Prostate gland (tissue), 2 donors: ENCODE measurements at regions not wholly inside any gene's neighbourhood (a gene's known extent, or its start where the extent isn't known, plus 50 kb on each side); places are given as distances from the start of the nearest gene placed in this dataset.

ENCODE experiments used
- POLR2A ChIP-seq: fragments of 450-650 bp; IDR thresholded peaks from one replicate; pipeline ENCODE4 v1.6.1; 2016; ENCODE audit warnings: antibody characterized with exemption, mild to moderate bottlenecking
- TF ChIP-seq, protein P1 (sequence below), 4 experiments: fragments of 200-600 bp in 2 of 4; fragments of 450-650 bp in 2 of 4; sonication (generic) in 2 of 4; IDR thresholded peaks; 1 replicate in 3 of 4; 2 replicates in 1 of 4; pipeline ENCODE4 v1.5.1; 2016 to 2019; ENCODE audit warnings: antibody characterized with exemption in 4 of 4, mild to moderate bottlenecking in 2 of 4, moderate library complexity in 2 of 4

DNA sequence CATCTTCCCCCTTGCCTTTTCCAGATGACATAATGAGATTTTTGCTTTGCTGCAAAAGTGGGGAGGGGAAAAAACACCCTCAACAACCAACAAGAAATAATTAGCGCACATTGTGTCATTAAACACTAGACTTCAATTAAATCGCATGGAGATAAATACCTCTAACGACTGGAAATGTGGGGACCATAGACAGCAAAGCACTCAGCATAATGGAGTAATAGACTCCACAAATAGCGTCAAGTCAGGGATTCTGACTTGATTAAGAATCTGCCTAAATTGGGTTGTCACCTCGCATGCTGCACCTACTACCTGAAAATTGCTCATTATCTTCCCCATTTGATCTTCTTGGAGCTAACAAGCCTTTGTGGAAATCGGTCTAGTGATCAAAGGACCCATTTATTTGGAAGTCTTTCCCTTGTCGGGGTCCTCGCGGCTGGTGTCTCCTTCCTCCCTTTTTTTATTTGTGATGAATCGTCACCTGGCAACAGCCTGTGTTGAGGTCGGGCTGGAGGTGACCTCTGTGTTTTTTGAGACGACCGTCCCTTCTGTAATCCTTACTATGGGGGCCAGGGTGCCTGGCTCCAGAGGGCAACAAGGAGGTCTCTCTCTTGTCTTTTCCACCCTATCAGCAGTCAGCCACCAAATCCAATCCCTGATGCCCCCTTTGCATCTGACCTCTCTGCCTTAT, 75.3 kb upstream of the IGSF21 start:
- TF ChIP-seq, protein P1, sequence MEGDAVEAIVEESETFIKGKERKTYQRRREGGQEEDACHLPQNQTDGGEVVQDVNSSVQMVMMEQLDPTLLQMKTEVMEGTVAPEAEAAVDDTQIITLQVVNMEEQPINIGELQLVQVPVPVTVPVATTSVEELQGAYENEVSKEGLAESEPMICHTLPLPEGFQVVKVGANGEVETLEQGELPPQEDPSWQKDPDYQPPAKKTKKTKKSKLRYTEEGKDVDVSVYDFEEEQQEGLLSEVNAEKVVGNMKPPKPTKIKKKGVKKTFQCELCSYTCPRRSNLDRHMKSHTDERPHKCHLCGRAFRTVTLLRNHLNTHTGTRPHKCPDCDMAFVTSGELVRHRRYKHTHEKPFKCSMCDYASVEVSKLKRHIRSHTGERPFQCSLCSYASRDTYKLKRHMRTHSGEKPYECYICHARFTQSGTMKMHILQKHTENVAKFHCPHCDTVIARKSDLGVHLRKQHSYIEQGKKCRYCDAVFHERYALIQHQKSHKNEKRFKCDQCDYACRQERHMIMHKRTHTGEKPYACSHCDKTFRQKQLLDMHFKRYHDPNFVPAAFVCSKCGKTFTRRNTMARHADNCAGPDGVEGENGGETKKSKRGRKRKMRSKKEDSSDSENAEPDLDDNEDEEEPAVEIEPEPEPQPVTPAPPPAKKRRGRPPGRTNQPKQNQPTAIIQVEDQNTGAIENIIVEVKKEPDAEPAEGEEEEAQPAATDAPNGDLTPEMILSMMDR (IDR thresholded peaks at IDR 0.05) = no peak
- TF ChIP-seq POLR2A = no peak
